Fibroblast of gingiva (primary cell): ENCODE measurements at regions not wholly inside any gene's neighbourhood (a gene's known extent, or its start where the extent isn't known, plus 50 kb on each side); places are given as distances from the start of the nearest gene placed in this dataset.
"Not testable (repeated sequence)": the region's sequence is repeated elsewhere in the genome, so short reads cannot be mapped to it uniquely, and the experiment has no call there.

Experiments
- DNase-seq: peaks from one replicate; pipeline ENCODE4 v3.0.0-alpha.2; 2011; ENCODE audit warnings: low read depth

DNA sequence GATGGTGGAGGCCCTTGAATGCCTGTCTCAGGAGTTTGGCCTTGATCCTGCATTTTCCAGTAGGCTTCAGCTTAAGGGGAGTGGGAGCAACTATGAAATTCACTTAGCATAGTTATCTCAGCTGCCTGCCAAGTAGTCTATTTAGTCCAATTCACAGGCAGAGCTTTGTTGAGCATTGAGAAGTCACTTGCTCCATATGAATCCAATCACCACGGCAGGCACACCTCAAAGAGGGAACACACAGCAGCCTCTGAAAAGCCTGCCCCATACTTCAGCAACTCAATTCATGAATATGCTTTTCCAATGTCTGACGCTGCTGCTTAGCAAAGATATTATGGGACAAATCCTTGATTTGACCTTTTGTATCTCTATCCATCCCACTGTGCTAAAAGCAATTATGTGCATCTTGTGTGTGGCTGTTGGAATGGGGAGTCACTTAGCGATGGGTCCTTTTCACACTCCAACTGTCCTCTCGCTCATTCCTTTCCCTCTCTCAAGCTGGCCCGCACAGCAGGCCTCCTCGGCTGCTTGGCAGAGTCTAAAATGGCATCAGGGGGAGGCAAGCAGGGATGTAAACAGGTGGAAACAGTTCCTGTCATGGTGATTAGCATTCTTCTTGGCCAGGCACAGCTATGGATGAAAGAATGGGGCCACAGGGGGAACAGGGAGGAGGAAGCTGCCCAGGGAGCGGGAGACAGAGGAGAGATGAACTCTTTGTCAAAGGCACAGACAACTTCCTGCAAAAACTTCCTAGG, 56.0 kb upstream of the LRPPRC start:
- no peak for DNase-seq

DNA sequence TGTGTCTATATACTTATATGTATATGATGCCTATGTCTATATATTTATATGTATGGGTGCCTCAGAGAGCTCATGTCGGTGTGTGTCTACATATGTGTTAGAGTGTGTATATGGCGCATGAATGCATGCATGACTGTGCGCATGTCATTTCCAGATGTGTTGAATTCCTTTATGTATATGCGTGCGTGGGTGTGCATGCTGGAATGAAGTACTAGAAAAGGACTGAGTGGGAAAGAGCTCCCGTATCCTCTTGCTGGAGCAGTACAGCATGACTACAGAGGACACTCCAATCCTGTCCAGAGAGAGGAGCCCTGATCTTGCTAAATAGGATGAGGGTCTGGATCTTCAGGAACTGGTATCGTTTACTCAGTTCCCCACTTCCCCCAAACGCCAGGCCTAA, 56.8 kb upstream of the LRPPRC start:
- DNase-seq = no peak

DNA sequence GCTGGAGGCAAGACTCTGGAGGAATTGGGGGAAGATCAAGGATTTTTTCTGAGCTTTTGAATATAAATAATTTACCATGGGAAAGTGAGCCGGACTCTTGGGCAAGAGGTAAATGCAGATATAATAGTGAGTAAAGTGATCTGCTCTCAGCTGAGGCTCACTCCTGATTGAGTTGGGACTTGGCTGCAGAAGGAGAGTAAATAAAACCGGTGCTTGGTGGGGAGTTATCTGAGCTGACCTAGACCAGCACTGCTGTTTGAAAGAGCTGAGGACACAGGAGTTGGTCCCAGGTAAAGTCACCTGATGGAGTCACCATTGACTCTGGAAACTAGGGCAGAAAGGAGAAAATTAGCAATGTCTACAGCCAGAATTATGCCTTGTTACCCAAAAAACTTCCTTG, 57.3 kb upstream of the LRPPRC start:
- DNase-seq = no peak

DNA sequence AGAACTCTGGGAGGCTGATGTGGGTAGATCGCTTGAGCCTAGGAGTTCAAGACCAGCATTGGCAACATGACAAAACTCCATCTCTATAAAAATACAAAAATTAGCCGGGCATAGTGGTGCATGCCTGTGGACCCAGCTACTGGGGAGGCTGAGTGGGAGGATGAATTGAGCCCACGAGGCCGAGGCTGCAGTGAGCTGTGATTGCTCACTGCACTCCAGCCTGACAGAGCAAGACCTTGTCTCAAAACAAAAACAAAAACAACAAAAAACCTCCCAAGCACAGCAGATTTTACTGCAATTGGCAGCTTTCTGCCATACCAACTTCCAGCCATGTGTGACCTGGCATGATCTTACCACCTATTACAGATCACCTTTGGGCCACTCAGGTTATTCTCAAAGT, 57.7 kb upstream of the LRPPRC start:
- DNase-seq = no peak

DNA sequence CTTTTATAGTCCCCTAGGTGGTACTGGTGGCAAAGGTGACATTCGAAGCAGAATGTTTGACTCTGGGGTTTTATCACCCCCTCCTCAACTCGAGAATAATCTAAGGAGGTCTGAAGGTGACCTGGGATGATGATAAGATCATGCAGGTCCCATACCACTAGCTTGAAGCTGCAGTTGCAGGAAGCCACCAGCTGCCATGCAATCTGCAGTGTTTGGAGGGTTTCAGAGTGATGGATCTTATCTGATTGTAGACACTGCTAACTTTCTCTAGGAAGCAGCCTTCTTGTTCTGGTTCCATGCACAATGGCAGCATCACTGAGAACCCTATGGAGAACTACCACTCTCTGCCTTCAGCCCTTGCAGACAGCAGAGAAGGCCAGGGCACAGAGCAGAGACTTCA, 59.4 kb upstream of the LRPPRC start:
- DNase-seq = no peak

DNA sequence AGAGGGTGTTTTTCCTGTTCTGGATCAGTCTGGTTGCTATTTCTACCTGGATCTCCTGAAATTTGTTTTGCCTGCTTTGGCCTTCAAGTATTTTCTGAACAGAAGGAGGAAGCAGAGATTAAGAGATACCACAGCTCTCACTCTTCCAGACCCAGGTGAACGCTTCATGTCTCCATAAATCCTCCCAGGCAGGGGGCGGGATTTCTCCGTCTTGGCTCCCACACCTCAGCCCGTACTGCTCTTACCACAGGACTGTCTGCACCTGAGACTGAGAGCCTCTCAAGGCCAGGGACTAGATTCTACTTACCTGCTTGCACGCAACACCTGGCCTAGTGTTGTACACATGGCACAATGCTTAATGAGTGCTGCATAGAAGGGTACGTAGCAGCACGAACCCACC, 59.9 kb upstream of the LRPPRC start:
- DNase-seq = no peak

DNA sequence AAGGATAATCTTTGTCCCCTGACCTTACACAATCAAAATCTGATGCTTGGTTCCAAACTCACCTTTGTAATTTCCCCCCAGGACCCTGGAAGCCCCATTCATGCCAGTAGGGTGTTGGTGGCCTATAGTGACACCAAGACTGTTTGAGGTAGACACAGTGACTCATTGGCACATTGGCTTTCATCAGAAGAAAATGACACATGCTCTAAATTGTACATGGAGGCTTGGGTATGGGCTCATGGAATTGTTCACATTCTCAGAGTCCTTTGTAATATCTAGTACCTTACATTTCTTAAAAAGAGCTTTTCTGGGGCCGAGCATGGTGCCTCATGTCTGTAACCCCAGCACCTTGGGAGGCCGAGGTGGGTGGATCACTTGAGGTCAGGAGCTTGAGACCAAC, 61.2 kb upstream of the LRPPRC start:
- no peak for DNase-seq

DNA sequence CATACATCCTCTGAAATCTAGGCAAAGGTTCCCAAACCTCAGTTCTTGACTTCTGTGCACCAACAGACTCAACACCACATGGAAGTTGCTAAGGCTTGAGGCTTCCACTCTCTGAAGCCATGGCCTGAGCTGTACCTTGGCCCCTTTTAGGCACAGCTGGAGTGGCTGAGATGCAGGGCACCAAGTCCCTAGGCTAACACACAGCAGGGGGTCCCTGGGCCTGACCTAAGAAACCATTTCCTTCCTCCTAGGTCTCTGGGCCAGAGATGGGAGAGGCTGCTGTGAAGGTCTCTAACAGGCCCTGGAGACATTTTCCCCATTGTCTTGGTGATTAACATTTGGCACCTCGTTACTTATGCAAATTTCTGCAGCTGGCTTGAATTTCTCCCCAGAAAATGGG, 64.5 kb upstream of the LRPPRC start:
- not testable (repeated sequence) for DNase-seq

DNA sequence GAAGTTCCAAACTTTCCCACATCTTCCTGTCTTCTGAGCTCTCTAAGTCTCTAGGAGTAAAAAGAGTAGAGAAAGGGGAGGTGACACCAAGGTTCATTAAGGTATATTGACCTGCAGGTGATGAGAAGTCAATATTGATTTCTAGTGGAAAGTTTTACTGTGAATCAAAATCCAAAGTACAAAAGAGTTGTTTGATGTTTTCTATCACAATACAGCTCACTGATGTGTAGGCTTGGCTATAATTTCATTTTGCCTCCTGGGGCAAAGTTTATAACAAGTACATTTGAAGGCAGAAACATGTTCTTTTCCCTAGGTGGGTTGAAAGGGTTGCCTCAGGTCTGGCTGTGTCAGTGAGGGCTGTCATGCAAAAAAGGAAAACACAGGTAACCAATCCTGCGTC, 65.2 kb upstream of the LRPPRC start:
- no peak for DNase-seq

DNA sequence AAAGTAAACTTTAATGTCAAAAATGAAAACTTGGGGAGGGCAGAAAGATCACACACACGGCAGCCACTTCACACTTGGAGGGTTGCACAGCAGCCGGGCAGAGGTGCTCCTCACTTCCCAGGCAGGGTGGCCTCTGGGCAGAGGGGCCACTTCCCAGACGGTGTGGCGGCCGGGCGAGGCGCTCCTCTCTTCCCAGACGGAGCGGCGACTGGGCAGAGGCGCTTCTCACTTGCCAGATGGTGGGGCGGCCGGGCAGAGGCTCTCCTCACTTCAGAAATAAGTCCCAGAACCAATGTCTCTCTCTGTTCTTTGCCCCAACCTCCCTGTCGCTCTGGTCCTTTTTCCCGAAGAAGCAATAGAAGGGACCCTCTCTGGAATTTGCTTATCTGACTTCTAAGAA, 65.7 kb upstream of the LRPPRC start:
- DNase-seq = no peak

DNA sequence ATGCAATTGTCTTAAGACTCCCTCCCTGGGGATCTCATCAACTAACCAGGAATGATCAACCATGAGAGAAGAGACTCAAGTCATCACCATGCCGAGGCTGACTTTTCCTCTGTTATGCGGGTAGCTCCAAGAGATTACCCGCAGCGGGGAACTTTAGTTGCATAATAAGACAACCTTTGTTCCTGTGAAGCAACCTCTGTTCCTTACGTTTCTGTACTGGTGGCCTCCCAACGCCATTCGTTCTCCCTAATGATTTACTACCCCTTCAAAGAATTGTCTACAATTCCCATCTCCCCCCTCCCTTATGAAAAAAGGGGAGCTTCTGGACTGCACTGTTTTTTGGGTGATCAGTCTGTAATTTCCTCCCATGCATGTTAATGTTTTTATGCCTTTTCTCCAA, 66.1 kb upstream of the LRPPRC start:
- DNase-seq = no peak

DNA sequence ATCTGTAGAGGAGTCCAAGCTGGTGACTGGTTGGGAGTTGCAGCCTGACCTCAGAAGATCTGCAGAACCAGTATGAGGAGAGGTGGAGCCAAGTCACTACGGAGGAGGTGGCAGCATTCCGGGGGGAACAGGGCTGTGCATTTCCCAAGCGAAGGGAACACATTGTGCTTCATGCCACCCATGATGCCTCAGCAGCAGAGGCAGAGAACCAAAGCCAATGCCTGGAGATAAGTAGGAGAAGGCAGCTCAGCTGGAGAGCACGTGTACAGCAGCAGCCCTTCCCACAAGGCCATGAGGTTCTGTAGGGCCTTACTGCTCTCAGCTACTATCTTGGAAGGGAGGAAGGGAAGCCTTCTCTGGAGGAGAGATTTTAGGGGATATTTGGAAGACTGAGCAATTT, 67.2 kb upstream of the LRPPRC start:
- DNase-seq = no peak

DNA sequence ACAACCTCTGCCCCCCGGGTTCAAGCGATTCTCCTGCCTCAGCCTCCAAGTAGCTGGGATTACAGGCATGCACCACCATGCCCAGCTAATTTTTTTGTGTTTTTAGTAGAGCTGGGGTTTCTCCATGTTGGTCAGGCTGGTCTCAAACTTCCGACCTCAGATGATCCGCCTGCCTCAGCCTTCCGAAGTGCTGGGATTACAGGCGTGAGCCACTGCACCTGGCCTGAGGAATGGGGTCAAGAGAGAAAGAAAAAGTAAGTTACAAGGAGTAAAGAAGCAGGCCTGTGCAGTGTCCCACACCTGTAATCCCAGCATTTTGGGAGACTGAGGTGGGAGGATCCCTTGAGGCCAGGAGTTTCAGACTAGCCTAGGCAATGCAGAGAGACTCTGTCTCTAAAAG, 68.5 kb upstream of the LRPPRC start:
- DNase-seq = not testable (repeated sequence)

DNA sequence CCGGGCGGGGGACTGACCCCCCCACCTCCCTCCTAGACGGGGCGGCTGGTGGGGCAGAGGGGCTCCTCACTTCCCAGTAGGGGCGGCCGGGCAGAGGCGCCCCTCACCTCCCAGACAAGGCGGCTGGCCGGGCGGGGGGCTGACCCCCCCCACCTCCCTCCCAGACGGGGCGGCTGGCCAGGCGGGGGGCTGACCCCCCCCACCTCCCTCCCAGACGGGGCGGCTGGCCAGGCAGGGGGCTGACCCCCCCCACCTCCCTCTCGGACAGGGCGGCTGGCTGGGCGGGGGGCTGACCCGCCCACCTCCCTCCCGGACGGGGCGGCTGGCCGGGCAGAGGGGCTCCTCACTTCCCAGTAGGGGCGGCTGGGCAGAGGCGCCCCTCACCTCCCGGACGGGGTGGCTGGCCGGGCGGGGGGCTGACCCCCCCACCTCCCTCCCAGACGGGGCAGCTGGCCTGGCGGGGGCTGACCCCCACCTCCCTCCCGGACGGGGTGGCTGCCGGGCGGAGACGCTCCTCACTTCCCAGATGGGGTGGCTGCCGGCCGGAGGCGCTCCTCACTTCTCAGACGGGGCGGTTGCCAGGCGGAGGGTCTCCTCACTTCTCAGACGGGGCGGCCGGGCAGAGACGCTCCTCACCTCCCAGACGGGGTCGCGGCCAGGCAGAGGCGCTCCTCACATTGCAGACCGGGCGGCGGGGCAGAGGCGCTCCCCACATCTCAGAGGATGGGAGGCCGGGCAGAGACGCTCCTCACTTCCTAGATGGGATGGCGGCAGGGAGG, 71.4 kb upstream of the LRPPRC start:
- DNase-seq = not testable (repeated sequence)

DNA sequence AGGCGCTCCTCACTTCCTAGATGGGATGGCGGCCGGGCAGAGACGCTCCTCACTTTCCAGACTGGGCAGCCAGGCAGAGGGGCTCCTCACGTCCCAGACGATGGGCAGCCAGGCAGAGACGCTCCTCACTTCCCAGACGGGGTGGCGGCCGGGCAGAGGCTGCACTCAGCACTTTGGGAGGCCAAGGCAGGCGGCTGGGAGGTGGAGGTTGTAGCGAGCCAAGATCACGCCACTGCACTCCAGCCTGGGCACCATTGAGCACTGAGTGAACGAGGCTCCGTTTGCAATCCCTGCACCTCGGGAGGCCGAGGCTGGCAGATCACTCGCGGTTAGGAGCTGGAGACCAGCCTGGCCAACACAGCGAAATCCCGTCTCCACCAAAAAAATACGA, 72.0 kb upstream of the LRPPRC start:
- DNase-seq = not testable (repeated sequence)

DNA sequence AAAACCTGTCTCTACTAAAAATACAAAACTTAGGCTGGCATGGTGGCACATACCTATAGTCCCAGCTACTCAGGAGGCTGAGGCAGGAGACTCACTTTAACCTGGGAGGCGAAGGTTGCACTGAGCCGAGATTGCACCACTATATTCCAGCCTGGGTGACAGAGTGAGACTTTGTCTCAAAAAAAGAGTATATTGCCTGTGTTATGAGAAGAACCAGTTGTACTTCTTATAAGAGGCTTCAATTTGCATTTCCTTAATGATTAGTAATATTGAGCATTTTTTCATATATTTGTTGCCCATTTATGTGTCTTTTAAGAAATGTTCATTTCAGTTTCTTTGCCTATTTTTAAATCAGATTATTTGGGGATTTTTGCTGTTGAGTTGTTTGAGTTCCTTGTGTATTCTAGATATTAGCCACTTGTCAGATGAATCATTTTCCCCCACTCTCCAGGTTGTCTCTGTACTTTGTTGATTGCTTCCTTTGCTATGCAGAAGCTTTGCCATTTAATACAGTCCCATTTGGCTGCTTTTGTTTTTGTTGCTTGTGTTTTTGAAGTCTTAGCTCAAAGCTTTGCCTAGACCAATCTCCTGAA, 75.8 kb upstream of the LRPPRC start:
- no peak for DNase-seq

DNA sequence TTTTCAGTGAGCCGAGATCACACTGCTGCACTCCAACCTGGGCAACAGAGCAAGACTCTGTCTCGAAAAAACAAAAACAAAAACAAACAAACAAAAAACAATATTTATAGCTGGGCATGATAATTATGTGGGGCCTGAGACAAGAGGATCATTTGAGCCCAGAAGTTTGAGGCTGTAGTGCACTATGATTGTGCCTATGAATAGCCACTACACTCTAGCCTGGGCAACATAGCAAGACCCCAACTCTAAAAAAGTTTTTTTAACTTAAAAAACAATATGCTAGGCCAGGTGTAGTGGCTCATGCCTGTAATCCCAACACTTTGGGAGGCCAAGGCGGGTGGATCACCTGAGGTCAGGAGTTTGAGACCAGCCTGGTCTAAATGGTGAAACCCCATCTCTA, 77.9 kb upstream of the LRPPRC start:
- DNase-seq = not testable (repeated sequence)

DNA sequence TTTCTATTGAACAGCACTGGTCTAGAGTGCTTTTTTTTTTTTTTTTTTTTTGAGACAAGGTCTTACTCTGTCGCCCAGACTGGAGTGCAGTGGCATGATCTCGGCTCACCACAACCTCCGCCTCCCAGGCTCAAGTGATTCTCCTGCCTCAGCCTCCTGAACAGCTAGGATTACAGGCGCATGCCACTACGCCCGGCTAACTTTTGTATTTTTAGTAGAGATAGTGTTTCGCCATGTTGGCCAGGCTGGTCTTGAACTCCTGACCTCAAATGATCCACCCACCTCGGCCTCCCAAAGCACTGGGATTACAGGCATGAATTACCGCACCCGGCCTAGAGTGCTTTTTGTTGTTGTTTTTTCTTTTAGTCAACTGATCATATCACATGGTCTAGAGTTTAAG, 79.0 kb upstream of the LRPPRC start:
- DNase-seq = not testable (repeated sequence)

DNA sequence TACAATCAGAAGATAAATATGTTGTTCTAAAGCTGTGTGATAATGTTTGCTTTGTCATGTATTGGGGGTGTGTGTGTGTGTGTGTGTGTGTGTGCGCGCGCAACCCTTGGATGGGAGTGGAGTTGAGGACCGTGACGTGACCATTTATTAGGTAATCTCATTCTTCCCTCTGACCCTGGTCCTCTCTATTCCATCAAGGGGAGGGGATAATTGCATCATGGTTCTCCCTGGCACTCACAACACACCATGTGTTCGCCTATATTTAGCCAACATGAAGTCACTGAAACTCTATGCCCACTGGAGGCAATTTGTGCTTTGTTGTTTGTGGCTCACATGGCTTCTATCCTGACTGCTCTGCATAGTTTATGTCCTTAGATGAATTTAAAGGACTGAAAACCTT, 79.8 kb upstream of the LRPPRC start:
- peak; percentile 97 for DNase-seq

DNA sequence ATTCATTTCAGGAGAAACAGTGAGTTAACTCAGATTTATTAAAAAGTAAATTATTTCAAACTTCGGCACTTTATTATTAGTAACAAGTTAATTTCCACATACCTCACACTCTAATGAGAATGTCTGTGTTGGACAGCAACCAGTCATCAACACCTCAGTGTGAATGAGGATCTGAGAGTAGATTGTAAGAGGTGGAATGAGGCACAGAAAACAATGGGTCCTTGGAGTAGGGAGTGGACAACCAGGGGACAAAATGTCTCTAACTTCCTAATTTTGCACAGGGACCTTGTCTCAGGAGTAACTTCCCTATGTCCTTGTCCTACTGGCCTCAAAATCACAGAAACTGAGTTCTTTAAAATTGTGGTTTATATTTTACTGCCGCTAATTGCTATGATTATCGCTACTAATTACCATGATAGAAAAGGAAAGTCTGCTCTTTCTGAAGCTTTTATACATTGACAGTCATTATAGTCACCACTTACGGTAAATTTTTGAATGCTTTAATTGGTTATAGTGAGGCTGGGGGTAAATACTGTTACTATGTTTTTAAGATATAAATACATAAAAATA, 82.2 kb upstream of the LRPPRC start:
- no peak for DNase-seq

DNA sequence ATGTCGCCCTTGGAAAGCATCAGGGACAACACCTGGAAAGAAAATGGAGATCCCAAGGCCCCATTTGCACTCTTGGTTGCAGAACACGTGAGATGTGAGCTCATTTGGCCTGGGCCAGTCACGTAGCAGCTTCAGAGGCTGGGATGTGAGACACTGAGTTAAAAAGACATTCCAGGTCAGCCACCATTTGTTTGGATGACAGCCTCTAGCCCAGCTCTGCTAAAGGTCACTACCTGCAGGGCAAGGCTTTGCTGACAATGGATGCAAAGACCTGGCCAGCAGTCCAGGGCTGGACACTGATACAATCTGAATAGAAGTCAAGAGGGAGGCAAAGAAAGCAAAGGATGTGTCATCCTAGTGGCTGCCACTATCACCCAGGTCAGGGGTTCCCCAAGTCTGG, 83.9 kb upstream of the LRPPRC start:
- DNase-seq = no peak

DNA sequence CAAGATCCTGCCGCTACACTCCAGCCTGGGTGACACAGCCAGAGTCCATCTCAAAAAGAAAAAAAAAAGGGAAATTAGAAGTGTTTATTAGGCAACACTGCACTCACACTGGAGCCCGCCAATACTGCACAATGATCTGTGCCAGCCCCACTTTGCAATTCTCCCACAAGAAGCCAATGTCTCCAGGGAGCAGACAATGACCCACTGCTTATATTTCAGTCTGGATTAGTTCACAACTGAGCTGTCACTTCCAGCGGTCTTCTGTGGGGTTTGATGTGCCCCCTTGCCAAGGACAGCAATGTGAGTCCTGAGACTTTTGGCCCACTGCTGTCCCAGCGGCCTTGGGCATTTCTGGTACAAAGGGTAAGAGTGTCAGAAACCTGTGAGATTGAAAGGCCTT, 85.6 kb upstream of the PPM1B start:
- DNase-seq = peak; percentile 36

DNA sequence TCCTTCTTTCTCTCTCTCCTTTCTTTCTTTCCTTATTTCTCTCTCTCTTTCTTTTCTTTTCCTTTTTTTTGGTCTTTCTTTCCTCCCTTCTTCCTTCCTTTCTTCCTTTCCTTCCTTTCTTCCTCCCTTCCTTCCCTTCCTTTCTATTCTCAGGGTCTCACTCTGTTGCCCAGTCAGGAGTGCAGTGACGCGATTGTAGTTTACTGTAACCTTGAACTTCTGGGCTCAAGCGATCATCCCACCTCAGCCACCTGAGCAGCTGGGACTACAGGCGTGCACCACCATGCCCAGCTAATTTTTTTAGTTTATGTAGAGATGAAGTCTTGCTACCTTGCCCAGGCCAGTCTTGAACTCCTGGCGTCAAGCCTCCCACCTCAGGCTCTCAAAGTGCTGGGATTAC, 83.8 kb upstream of the PPM1B start:
- DNase-seq = no peak
